Erythroblast (primary cell): ENCODE measurements at regions not wholly inside any gene's neighbourhood (a gene's known extent, or its start where the extent isn't known, plus 50 kb on each side); places are given as distances from the start of the nearest gene placed in this dataset.

Source experiments
- DNase-seq, 2 experiments: peaks; one replicate each; lab custom pipeline; 2025; lab: John Stamatoyannopoulos, UW
- GATA1 ChIP-seq: IDR thresholded peaks from 2 replicates; pipeline ENCODE4 v1.6.1; 2011; ENCODE audit warnings: low read depth, mild to moderate bottlenecking, control low read depth, low read length, moderate library complexity
- POLR2A ChIP-seq: IDR thresholded peaks from 2 replicates; pipeline ENCODE4 v1.6.1; 2011; ENCODE audit warnings: mild to moderate bottlenecking, low read length

DNA sequence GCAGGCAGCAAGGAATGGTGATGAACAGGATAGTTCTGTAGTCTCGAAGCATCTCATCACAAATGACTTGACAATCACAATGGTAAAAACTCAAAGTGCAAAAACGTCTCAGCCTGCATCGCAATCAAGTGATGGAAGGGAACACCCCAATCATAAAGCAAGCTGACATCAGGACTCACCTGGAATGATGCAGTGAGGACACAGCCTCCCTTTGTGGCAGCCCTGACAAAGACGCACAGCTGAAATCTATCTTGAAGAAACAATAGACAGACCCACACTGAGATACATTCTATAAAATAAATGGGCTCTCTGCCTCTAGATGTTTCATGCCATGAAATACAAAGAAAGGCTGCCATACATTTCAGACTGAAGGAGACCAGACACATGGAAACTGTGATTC is 748.0 kb upstream of the IGFBP3 start:
- no peak for DNase-seq
- TF ChIP-seq POLR2A (no peak), GATA1 (no peak)

DNA sequence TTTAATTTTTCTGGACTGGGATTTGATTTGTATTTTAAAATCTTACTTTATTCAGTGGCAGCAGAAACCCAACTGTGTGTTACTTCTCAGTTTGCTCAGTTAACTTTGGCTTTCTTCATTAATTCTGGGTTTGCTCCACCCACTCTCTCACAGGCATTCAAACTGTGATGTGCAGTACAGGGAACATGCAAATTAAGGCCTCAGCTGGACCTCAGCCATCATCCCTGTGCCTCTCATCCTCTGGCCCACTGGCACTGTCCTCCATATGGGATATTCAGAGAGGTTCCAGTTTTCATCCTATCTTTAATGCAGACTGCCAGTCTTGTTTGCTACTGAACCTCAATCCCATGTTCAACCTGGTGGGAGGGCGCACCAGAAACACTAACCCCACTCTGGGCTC is 743.4 kb upstream of the IGFBP3 start:
- DNase-seq, result no peak

DNA sequence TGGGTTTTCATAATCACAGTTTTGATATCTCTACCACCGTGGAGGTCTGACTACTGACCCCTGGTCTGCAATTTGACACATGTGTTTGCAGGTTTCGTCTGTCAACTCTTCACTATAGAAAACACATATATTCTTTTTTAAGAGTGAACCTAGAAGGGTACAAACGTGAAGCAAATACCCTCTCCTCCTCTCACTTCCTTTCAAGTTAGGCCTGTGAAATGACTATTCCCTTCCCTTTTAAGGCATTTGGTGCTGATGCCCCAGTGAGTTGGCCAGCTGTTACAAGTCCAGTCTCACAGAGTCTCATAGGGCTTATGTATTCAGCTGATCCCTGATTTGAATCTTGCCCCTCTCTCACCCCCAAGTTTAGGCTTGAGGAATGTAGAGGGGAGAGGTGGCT is 742.0 kb upstream of the IGFBP3 start:
- no peak for DNase-seq
- TF ChIP-seq GATA1, result no peak
- TF ChIP-seq POLR2A, result no peak

More for the DNA sequence above, 743.4 kb upstream of the IGFBP3 start:
- TF ChIP-seq POLR2A (no peak), GATA1 (no peak)

DNA sequence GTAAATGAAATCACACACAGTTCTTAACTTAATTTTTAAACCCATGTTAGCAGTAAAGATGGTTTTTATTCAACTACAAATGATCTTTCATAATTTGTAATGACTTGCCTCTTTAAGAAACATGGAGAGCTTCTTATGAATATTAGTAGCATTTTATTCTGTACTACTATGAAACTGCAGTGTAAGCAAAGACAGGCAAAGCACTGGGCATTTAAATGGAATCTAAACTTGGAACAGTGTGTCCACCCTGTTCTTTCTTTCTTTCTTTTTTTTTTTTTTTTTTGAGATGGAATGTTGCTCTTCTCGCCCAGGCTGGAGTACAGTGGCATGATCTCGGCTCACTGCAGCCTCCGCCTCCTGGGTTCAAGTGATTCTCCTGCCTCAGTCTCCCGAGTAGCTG is 740.4 kb upstream of the IGFBP3 start:
- DNase-seq, result no peak
- TF ChIP-seq GATA1 (no peak), POLR2A (no peak)

DNA sequence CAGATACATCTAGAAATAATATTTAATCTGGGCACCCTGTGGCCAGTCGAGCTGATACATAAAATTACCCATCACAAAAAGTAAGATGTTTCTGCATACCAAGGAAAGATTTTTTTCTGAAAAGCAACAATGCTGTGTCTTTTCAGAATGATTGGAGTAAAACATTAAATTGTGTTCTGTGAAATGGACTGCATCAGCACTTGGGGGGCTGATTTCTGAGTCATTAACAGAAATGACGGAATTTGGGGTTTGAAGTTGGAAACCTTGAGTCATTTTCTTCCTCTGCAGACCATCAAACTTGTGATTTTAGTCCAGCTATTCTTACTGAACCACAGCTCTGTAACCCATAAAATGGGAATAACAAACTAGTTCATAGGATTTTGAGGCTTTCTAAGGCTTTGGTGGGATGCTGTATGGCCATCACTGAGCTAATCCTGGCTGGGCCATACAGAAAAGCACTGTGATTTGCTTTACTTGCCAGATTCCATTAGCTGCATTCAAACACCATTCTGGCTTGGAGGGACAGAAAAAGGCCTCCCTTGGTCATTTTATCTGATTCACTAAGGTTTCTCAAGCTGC is 739.4 kb upstream of the IGFBP3 start:
- TF ChIP-seq POLR2A, result no peak
- no peak for TF ChIP-seq GATA1
- no peak for DNase-seq

DNA sequence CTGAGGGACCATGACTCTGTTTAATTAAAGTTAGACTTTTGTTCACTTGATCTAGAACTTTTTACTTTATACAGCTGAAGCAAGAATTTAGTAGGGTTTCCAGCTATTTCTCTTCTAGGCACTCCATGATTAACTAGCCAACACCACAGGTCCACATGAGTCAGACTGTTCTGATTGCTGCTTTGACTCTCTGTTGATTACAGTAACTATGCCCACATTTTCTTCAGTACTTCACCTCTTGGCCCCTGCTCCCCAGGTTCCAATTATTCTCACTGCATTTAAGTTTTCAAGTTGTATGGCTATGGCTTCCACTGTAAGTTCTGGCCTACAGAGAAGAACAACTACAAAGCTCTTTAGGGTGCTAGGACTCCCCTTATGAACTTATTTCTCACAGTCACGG is 737.2 kb upstream of the IGFBP3 start:
- no peak for TF ChIP-seq POLR2A
- TF ChIP-seq GATA1, result no peak
- no peak for DNase-seq

DNA sequence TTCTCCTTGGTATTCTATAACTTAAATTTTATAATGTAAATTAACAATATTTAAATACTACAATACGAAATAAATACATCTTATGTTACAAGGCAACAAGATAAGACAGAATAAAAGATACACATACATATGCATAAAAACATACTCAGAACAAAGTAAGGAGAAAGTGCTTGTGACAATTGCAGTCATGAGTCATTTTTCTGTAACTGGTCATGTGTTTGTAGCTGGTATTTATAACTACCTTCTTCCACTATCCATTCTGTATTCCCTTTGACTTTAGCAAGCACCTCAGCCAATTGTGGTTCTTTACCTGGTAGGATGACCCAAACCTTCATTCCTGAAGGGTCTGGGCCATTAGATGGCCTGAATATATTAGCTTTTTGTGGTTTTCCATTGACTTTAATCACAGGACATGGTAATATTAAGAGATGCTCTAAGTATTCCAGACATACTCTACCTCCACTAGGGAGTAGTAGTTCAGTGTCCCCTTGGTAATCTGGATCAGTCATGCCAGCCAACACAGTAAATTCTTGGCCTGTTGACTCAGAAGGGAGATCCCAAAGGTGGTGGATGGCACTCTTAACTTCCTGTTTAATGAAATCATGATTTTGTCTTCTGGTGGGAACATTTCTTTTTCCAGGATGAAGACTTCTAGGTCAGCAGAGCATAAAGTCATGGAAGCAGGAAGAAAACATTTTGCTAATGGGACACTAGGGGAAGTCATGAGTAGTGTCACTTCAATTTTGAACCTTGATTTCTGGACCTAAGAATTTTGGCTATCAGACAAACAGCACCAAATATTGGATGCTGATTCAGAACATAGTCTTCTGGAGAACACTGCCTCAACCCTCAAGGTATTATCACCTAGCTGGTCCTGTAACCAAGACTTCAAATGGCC is 733.7 kb upstream of the IGFBP3 start:
- no peak for DNase-seq

DNA sequence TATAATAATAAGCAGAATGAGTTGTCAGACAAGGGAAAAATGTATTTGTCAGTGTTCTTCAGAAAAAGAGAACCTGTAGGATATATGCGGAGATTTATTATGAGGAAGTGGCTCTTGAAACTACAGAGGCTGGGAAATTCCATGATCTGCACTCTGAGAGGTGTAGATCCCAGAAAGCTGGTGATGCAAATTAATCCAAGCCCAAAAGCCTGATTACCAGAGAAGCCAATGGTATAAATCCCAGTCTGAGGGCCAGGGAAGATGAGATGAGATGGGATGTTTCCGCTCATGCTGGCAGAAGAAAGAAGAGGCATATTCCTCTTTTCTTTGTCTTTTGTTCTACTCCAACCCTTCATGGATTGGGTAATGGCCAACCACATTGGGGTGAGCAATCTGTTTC is 732.8 kb upstream of the IGFBP3 start:
- TF ChIP-seq POLR2A, result no peak
- no peak for DNase-seq

More for the DNA sequence above, 733.7 kb upstream of the IGFBP3 start:
- TF ChIP-seq POLR2A, result no peak
- no peak for TF ChIP-seq GATA1

DNA sequence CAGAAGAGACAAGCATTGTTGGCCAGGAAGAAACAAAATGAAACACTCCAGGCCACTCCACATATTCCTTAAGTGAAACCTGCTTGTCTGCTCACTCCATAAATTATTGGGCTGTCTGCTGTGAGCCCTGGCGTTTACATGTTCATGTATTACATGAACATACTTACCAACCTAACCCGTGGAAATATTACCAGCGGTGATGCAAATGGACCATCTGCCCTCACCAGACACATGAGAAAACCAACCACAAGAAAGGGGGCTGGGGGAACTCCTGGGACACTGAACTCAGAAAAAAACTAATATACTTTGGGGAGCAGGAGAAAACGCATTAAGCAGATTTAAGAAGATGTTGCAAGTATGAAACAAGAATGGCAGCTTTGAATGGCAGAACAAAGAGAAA is 731.2 kb upstream of the IGFBP3 start:
- no peak for DNase-seq
- TF ChIP-seq POLR2A, result no peak
- no peak for TF ChIP-seq GATA1

DNA sequence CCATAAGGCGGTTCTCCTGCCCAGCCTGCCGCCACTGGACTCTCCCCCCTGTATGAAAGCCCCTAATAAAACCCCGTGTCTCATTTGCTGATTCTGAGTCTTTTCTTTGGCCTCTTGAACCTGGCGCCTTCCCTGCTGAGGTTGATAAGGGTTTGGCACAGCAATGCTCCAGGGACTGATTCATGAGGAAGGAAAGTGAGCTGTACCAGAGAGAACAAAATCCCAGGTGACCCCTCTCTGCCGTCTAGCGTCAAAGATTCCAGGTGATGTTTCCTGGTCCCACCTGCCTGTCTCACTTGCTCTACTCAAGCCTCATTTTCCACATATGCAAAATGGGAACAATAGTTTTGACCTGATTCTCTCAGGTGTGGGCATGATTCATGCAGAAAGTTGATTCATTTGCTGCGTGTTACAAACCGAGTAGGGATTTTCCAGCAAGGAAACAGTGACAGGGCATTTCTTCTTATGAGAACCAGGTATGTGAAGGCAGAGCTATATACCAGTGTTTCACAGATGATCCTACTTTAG is 730.6 kb upstream of the IGFBP3 start:
- no peak for DNase-seq
- TF ChIP-seq GATA1, result no peak
- no peak for TF ChIP-seq POLR2A

DNA sequence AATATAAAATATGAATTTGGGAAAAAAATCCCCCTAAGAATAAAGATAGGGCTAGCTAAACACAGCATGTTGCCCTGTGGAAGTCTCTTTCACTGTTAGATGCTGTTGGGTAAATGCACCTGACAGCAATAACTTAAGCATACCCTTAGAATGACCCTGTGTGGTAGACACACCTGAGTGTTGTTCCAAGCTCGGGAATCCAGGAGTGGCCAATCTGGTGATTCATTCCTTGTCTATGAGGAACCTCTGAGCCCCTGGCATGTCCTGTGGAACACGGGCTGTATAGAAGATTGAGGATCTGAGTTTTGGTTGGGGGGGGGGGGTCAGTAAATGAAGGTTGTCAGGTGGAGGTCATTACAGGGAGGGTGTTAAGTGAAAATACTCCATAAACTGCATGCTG is 730.0 kb upstream of the IGFBP3 start:
- TF ChIP-seq POLR2A, result no peak
- TF ChIP-seq GATA1, result no peak
- no peak for DNase-seq

DNA sequence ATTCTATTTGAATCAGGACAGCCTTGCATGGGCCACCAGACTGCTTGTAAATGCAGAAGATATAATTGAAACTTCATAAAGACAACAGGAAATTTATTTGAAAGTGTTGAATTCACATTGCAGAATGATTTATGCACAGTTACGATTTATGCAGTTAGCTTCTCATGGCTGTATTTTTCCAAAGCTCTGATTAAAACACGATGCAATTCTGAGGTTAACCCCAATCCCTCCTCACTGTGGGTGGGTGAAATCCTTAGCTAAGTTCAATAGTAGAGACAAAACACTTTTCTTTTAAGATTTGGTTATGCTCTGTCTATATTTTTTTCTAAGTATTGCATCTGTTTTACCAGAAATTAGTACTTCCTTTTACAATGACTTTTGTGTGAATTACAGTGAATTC is 728.8 kb upstream of the IGFBP3 start:
- no peak for TF ChIP-seq GATA1
- no peak for TF ChIP-seq POLR2A
- DNase-seq, result no peak

DNA sequence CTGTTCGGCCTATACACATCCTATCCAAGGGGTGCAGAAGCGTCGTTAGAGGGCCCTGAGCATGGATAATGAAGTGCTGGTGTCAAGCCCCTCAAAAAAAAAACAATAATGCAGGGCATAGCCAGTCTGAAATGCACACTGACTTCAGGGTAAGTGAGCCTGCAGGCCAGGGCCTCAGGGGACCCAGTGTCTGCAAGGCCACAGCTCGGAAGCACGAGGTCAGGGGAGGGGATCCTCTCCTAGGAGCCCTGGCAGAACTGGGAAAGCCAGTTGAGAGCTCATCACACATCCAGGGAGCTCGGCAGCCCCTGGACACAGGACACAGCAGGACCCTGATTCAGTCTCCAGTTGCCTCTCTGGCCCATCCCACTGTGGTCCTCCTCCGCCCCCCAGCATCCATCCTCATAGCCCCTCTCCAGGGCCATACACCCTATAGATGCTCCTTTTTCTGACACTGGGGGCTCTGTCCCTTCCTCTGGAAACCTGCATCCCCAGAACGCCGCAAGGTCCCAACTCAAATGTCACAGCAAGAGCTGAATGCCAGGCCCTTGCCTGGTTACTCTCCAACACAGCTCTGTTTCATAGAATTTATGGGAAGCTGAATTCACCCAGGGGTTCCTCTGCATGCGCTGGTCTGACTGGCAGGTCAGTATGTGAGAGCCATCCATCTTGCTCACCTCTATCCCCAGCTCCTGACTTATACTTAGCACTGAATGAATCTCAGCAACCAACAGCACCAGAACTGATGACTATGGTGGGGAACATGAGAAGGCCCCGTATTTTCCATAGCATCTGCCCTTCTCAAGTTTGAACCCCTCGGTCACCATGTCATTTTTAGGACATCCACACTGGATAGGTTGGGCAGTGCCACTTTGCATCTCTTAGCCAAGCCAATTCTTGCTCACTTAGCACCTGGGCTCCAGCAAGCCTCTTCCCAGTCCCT is 717.0 kb upstream of the IGFBP3 start:
- TF ChIP-seq POLR2A, result no peak
- TF ChIP-seq GATA1, result no peak
- no peak for DNase-seq
